ENCODE measurements at regions not wholly inside any gene's neighbourhood (a gene's known extent, or its start where the extent isn't known, plus 50 kb on each side); places are given as distances from the start of the nearest gene placed in this dataset.

GRCh38 chr21:22609802-22610201 lies 1611.6 kb downstream of the NCAM2 start:
- DNase-seq, result no peak

DNA sequence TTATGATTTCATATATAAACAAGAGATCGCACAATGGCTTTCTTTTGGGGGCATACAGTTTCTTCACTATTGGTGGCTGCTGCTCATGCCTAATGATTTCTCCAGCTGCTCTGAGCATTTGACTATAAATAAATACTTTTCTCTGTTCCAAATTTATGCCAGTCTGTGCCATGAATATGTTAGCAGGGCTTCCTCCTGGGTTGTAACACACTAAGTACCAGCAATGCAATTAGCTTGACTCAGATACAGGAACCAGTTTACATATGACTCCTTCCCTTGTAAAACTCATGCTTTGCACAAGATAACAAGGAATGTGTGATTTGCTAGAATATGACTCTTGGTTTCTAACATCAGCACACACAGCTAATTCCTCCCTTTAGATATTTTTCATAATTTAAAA lies 1629.7 kb downstream of the NCAM2 start:
- DNase-seq, result no peak

DNA sequence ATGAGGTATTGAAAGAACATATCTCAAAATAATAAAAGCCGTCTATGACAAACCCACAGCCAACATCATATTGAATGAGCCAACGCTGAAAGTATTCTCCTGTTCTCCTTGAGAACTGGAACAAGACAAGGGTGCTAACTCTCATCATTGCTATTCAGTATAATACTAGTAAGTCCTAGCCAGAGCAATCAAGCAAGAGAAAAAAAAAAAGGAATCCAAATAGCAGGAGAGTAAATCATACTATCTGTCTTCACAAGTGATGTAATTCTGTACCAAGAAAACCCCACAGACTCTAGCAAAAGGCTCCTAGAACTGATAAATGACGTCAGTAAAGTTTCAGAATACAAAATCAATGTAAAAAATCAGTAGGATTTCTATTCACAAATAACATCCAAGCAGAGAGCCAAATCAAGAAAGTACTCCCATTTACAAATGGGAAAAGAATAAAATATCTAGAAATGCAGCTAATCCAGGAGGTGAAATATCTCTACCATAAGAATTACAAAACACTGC lies 1632.8 kb downstream of the NCAM2 start:
- no peak for DNase-seq

DNA sequence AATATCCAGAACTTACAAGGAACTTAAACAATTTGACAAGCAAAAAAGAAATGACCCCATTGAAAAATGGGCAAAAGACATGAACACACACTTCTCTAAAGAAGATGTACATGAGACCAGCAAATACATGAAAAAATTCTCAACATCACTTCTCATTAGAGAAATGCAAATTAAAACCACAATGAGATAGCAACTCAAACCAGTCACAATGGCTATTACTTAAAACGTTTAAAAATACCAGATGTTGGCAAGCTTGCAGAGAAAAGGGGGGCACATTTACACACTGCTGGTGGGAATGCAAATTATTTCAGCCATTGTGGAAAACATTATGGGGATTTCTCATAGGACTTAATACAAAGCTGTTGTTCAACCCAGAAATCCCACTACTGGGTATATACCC lies 1634.0 kb downstream of the NCAM2 start:
- no peak for DNase-seq

GRCh38 chr21:22649246-22649645 lies 1651.0 kb downstream of the NCAM2 start:
- DNase-seq, result no peak

GRCh38 chr21:22650226-22650625 lies 1652.0 kb downstream of the NCAM2 start:
- DNase-seq, result no peak

DNA sequence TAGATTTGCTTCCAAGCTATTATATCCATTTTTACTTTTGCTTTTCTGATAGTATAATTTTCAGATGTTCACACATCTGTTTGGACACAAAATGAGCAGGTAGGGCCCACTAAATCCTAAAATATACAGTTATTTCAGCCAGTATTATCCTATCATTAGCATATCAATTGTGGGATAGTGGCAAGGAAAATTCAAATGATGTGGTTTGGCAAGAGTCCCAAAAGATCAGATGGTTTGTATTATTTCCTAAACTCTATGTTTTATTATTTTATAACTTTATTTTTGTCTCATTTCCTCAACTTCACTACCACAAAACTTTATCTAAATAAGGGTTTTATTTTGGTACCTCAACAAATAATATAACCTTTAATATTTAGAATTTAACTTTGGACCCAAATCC lies 1659.6 kb downstream of the NCAM2 start:
- DNase-seq, result no peak

- no peak for DNase-seq
Measured at GRCh38 chr21:22670148-22670547, 1671.9 kb downstream of the NCAM2 start.

GRCh38 chr21:22679207-22679606 lies 1681.0 kb downstream of the NCAM2 start:
- no peak for DNase-seq

- DNase-seq, result no peak
Measured at GRCh38 chr21:22691658-22692057, 1693.4 kb downstream of the NCAM2 start.

GRCh38 chr21:22703521-22703920 lies 1705.3 kb downstream of the NCAM2 start:
- no peak for DNase-seq

DNA sequence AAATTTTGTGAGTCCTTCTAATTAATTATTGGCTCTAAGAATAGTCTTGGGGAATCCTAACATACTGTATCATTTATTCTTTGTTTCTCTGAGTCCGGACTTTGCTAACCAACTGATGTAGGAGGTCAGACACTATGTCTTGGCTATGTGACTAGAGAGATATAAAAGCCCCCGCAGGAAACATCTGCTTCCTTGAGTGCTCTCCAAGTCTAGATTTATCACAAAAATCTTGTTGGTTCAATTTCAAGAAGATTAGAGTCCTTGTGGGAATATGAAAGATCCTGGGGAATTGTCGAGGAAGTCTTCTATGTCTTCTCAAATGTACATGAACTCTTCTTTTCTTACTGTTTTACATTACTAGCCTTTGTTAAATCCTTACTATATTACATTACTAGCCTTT lies 1712.5 kb downstream of the NCAM2 start:
- DNase-seq, result no peak

DNA sequence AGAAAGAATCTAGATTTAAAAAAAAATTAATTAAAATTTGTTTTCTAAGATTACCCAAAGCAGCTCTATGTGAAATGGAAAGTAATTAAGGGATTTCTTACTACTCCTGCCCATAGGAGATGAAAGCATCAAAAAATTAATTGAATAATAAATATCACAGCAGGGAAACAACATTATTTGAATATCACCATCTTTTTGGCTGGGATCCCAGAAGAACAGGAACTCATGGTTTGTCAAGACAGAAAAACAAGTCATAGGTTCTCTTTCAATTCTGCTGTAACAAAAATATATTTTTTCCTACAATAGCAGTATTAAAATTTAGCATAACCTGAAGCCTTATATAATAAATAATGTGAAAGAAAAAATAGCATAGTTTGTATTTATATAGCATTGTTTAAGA lies 1713.4 kb downstream of the NCAM2 start:
- DNase-seq, result no peak

- no peak for DNase-seq
Measured at GRCh38 chr21:22725436-22725835, 1727.2 kb downstream of the NCAM2 start.

DNA sequence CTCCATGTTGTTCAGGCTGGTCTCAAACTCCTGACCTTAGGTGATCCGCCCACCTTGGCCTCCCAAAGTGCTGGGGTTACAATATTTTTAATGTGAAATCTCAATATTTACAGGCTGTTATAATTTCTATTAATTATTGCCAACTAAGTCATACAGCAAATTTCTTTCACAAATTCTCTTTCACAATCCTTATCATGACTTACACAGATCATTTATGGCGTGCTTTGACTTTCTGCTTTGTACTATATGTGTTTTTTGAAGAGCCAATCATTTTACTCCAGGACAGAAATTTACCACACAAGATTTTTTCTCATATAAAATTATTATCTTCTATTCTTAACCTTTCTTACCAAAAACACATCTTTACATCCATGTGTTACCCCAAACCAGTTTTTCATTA lies 1729.9 kb downstream of the NCAM2 start:
- no peak for DNase-seq

DNA sequence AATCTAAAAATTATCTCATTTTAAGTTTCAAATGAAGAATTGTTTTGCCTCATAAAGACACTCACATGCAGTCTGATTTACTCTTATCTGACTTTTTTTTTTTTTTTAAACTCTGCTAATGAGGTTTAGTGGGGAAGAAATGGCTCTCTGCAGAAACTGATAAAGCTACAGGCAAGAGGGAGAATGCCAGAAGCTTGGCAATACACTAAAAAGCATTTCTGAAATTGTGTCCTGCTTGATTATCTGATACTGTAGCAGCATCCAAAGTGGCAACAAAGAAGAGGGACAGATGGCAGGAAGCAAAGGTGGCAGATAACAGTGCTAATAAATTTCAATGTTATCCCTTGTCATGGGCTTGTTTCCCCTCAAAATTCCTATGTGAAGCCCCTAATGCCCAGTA lies 1744.9 kb downstream of the NCAM2 start:
- no peak for DNase-seq

GRCh38 chr21:22754746-22755145 lies 1756.5 kb downstream of the NCAM2 start:
- DNase-seq, result no peak

DNA sequence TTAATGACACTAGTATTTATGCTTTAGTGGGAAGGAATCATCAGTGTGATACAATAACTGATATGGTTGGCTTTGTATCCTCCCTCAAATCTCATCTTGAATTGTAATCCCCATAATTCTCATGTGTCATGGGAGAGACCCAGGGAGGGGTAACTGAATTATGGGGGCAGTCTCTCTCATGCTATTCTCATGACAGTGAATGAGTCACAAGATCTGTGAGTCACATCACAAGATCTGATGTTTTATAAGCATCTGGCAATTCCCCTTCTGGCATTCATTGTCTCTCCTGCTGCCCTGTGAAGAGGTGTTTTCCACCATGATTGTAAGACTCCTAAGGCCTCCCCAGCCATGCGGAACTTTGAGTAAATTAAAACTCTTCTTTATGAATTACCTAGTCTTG lies 1760.3 kb downstream of the NCAM2 start:
- no peak for DNase-seq

GRCh38 chr21:22762463-22762862 lies 1764.3 kb downstream of the NCAM2 start:
- no peak for DNase-seq

- DNase-seq, result no peak
Measured at GRCh38 chr21:22763442-22763841, 1765.2 kb downstream of the NCAM2 start.

DNA sequence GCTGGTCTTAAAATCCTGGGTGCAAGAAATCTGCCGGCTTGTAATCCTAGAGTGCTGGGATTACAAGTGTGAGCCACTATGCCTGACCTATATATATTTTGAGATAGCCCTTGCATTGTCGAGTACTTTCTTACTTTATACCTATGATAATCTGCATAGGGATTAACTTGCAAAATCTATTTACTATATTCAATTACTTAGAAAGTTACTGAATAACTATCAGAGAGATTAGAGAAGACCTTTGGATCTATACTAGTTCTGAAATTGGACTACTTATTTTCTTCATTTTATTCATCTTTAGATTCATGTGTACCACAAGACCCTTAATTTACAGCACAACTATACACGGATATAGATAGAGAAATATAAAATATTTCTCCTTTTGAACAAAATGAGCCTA lies 1766.0 kb downstream of the NCAM2 start:
- no peak for DNase-seq

GRCh38 chr21:22791376-22791775 lies 1793.2 kb downstream of the NCAM2 start:
- DNase-seq, result no peak

DNA sequence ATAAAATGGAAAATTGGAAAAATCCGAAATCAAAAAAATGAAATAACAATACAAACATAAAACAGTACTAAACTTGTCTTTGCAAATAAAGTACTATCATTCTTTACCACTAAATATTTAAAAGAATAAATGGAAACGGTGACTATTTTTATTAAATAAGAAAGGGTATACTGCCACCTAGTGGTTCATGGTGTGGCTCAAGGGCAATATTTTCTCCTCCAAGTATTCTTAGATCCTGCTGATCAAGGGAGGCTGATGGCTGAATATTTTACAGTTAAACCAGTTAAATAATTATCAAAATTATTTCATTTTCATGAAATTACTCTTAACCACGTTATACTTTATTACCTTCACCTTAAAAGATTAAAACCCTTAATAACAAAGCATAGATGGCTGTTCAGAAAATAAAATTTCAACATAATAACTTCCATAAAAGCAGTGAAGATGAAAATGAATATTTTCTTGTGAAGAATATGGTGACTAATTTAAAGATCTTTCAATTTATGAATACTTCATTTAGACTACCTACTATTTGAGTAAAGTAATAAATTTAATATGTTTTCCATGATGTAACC lies 1793.9 kb downstream of the NCAM2 start:
- peak; percentile 53 for DNase-seq

DNA sequence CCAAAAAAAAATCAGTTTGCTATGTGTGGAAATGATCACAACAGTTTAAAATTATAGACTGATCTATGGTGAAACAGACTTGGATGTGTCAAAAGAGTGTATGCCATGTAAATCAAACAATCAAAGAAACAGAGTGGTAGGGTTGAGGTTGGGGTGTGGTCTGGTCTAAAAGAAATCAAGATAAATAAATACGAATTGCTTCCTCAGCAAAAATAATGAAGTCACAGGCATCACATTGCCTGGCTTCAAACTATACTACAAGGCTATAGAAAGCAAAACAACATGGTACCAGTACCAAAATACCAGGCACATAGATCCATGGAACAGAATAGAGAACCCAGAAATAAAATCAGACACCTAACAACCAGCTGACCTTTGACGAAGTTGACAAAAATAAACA lies 1796.9 kb downstream of the NCAM2 start:
- no peak for DNase-seq

- no peak for DNase-seq
Measured at GRCh38 chr21:22795644-22796043, 1797.4 kb downstream of the NCAM2 start.

- no peak for DNase-seq
Measured at GRCh38 chr21:22796147-22796546, 1797.9 kb downstream of the NCAM2 start.

Data from NCI-H1092 treated with DMSO at 0.1 percent for 48 hours (cell line).